ENCODE measurements at regions not wholly inside any gene's neighbourhood (a gene's known extent, or its start where the extent isn't known, plus 50 kb on each side); places are given as distances from the start of the nearest gene placed in this dataset.
"Not testable (repeated sequence)": the region's sequence is repeated elsewhere in the genome, so short reads cannot be mapped to it uniquely, and the experiment has no call there.

DNA sequence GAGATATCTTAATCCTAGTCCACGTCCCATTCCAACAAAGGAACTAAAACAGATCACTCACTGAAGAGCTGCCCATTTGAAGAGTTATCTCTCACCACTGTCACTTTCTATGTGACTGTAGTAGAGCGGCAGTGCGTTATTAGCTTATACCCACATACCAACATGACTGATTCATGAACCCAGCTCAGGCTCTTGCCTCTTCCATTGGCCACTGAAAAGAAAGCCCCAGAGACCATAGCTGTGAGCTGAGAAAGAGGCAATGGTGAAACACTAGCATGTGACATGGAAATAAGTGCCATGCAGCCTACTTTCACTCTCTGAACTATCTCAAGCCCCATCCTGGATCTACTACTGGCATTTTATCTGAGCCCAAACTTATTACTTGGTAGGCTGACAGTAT, 151.7 kb upstream of the MOCS2 start:
- in situ Hi-C loops (cut with MboI) = loop anchor here (25.0 kb wide), 1 partner anchor 976 kb away; no protein-coding TSS in a partner anchor
- H2AFZ ChIP-seq = no peak overlapping the region
- no peaks in the 10 kb centered on the region for H3K9me2 ChIP-seq (ENCODE audit: insufficient read depth)
- H3K79me2 ChIP-seq (ENCODE audit: insufficient read depth) = no peaks in the 10 kb centered on the region
- H3K9me3 ChIP-seq (ENCODE audit: low read depth) = no peaks in the 10 kb centered on the region
- peak; percentile 12 for DNase-seq
- H3K4me1 ChIP-seq (ENCODE audit: insufficient read depth) = peaks cover 19% of the 10 kb centered on the region
- no peak overlapping the region for H3K9ac ChIP-seq
- H4K20me1 ChIP-seq (ENCODE audit: insufficient read depth) = no peaks in the 10 kb centered on the region
- TF ChIP-seq EZH2 (IDR thresholded peaks at IDR 0.05; ENCODE audit: insufficient read depth, poor library complexity, severe bottlenecking) = no peak
- TF ChIP-seq EZH2phosphoT487 (IDR thresholded peaks at IDR 0.05; ENCODE audit: insufficient read depth, low read depth) = no peak
- no peak overlapping the region for H3K4me3 ChIP-seq
- no peaks in the 10 kb centered on the region for H3K27me3 ChIP-seq (replicated peaks; ENCODE audit: insufficient read depth)
- H3K36me3 ChIP-seq (ENCODE audit: low read depth) = no peaks in the 10 kb centered on the region
- H3K27ac ChIP-seq = no peak overlapping the region
- WGBS, 2 experiments (ENCODE audit: low coverage in 1 of 2, low lambda C conversion rate in 2 of 2, missing lambda C conversion rate in 2 of 2) = 68 to 72% methylated on average over 3 of the region's 3 CpGs
- H3F3A ChIP-seq (ENCODE audit: insufficient read depth) = peaks cover 13% of the 10 kb centered on the region; the same call in 1 of the 2 replicates
- no peak overlapping the region for H3K4me2 ChIP-seq (ENCODE audit: unreplicated experiment)

DNA sequence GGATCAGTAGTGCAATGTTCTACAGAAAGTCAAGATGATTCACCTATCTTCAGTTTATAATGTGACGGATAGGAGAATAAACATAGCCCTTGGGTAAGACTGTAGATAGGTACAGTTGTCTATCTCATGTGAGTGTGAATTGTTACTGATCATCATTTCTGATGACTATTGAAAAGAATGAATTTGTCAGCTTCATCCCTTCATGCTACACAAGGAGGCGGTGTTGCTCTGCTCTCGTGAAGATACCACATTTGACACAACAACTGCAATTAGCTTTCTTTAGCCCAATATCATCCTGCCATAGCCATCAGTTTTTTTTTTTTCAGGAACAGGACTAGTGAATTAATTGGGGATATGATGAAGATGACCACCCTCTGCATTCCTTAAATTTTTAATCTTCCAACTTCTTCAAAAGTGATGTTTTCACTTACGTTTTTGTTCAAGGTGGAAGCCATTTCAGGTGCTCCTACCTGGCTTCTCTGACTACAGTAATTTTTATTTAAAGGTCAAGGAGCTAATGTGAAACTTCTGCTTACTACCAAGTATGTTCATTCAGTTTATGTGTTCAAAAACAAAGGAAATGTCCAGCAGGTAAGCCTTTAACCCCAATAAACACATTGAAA, 152.9 kb upstream of the MOCS2 start:
- Histone ChIP-seq H3K9me2 (ENCODE audit: insufficient read depth) (no peaks in the 10 kb centered on the region), H3K27ac (no peak overlapping the region), H3K9ac (no peak overlapping the region), H3K79me2 (ENCODE audit: insufficient read depth) (no peaks in the 10 kb centered on the region), H3K4me1 (ENCODE audit: insufficient read depth) (peaks cover 7% of the 10 kb centered on the region), H4K20me1 (ENCODE audit: insufficient read depth) (no peaks in the 10 kb centered on the region), H3K36me3 (ENCODE audit: low read depth) (no peaks in the 10 kb centered on the region), H3F3A (ENCODE audit: insufficient read depth) (peaks cover 1% of the 10 kb centered on the region; the same call in 1 of the 2 replicates), H3K4me3 (no peak overlapping the region), H3K27me3 (replicated peaks; ENCODE audit: insufficient read depth) (no peaks in the 10 kb centered on the region), H3K9me3 (ENCODE audit: low read depth) (no peaks in the 10 kb centered on the region), H2AFZ (no peak overlapping the region), H3K4me2 (ENCODE audit: unreplicated experiment) (no peak overlapping the region)
- WGBS, 2 experiments (ENCODE audit: low coverage in 1 of 2, low lambda C conversion rate in 2 of 2, missing lambda C conversion rate in 2 of 2) = 81 to 87% methylated on average over 4 of the region's 4 CpGs
- peak; percentile 80 for DNase-seq
- no peak for TF ChIP-seq EZH2phosphoT487 (IDR thresholded peaks at IDR 0.05; ENCODE audit: insufficient read depth, low read depth)
- in situ Hi-C loops (cut with MboI) = loop anchor here (25.0 kb wide), 1 partner anchor 975 kb away; no protein-coding TSS in a partner anchor

GRCh38 chr5:53263151-53263550, 153.6 kb upstream of the MOCS2 start:
- Histone ChIP-seq H3K27ac (no peak overlapping the region), H3K4me1 (ENCODE audit: insufficient read depth) (0 out of 2 replicates have a peak, but pooled peaks cover 5% of the 10 kb centered on the region), H4K20me1 (ENCODE audit: insufficient read depth) (no peaks in the 10 kb centered on the region), H3K79me2 (ENCODE audit: insufficient read depth) (no peaks in the 10 kb centered on the region), H2AFZ (no peak overlapping the region), H3K36me3 (ENCODE audit: low read depth) (no peaks in the 10 kb centered on the region), H3K9me2 (ENCODE audit: insufficient read depth) (no peaks in the 10 kb centered on the region), H3K4me2 (ENCODE audit: unreplicated experiment) (no peak overlapping the region), H3F3A (ENCODE audit: insufficient read depth) (no peaks in the 10 kb centered on the region), H3K9ac (no peak overlapping the region), H3K9me3 (ENCODE audit: low read depth) (no peaks in the 10 kb centered on the region), H3K27me3 (replicated peaks; ENCODE audit: insufficient read depth) (no peaks in the 10 kb centered on the region), H3K4me3 (no peak overlapping the region)
- TF ChIP-seq EZH2phosphoT487 (IDR thresholded peaks at IDR 0.05; ENCODE audit: insufficient read depth, low read depth) (no peak), EZH2 (IDR thresholded peaks at IDR 0.05; ENCODE audit: insufficient read depth, poor library complexity, severe bottlenecking) (no peak)
- 92 to 100% methylated on average over 1 of the region's 1 CpG for WGBS, 2 experiments (ENCODE audit: low coverage in 1 of 2, low lambda C conversion rate in 2 of 2, missing lambda C conversion rate in 2 of 2)
- in situ Hi-C loops (cut with MboI) = loop anchor here (25.0 kb wide), 1 partner anchor 974 kb away; no protein-coding TSS in a partner anchor
- no peak for DNase-seq

DNA sequence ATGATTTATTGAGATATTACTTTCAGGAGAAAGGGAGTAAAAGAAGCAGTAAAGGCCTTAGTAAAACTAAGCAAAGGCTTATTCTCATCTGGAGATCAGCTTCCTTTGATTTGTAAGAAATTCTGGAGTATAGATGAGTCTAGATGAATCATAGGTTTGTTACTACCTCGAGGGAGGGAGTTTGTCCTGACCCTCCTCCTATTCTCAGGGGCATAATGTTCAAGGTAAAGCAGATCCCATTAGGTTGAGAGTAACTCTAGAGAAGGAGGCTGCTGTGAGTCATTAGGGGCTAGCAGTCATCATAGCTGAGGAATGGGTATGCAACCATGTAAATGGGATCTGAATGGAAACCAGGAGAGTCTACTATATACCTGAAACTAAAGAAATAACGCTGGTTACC, 155.5 kb upstream of the MOCS2 start:
- Histone ChIP-seq H3K4me2 (ENCODE audit: unreplicated experiment) (no peak overlapping the region), H3F3A (ENCODE audit: insufficient read depth) (no peaks in the 10 kb centered on the region), H2AFZ (no peak overlapping the region), H3K9ac (no peak overlapping the region), H3K36me3 (ENCODE audit: low read depth) (no peaks in the 10 kb centered on the region), H3K79me2 (ENCODE audit: insufficient read depth) (no peaks in the 10 kb centered on the region), H3K4me3 (no peak overlapping the region), H4K20me1 (ENCODE audit: insufficient read depth) (no peaks in the 10 kb centered on the region), H3K27me3 (replicated peaks; ENCODE audit: insufficient read depth) (no peaks in the 10 kb centered on the region), H3K27ac (no peak overlapping the region), H3K9me2 (ENCODE audit: insufficient read depth) (no peaks in the 10 kb centered on the region), H3K9me3 (ENCODE audit: low read depth) (no peaks in the 10 kb centered on the region), H3K4me1 (ENCODE audit: insufficient read depth) (0 out of 2 replicates have a peak, but pooled peaks cover 5% of the 10 kb centered on the region)
- in situ Hi-C loops (cut with MboI) = loop anchor here (25.0 kb wide), 1 partner anchor 972 kb away; no protein-coding TSS in a partner anchor
- WGBS, 2 experiments (ENCODE audit: low coverage in 1 of 2, low lambda C conversion rate in 2 of 2, missing lambda C conversion rate in 2 of 2) = 87 to 92% methylated on average over 2 of the region's 2 CpGs
- TF ChIP-seq EZH2phosphoT487 (IDR thresholded peaks at IDR 0.05; ENCODE audit: insufficient read depth, low read depth) (no peak), EZH2 (IDR thresholded peaks at IDR 0.05; ENCODE audit: insufficient read depth, poor library complexity, severe bottlenecking) (no peak)
- DNase-seq = no peak

GRCh38 chr5:53268241-53268640, 158.7 kb upstream of the MOCS2 start:
- H3K27ac ChIP-seq; H3K4me3 ChIP-seq; H3K9ac ChIP-seq; H3K4me1 ChIP-seq (ENCODE audit: insufficient read depth); H3K79me2 ChIP-seq (ENCODE audit: insufficient read depth); H3K36me3 ChIP-seq (ENCODE audit: low read depth); H2AFZ ChIP-seq; H3K9me2 ChIP-seq (ENCODE audit: insufficient read depth); H3K27me3 ChIP-seq (replicated peaks; ENCODE audit: insufficient read depth); H3F3A ChIP-seq (ENCODE audit: insufficient read depth); DNase-seq; H4K20me1 ChIP-seq (ENCODE audit: insufficient read depth); H3K4me2 ChIP-seq (ENCODE audit: unreplicated experiment); H3K9me3 ChIP-seq (ENCODE audit: low read depth): not testable (repeated sequence)
- 78 to 85% methylated on average over 7 of the region's 7 CpGs for WGBS, 2 experiments (ENCODE audit: low coverage in 1 of 2, low lambda C conversion rate in 2 of 2, missing lambda C conversion rate in 2 of 2)
- in situ Hi-C loops (cut with MboI) = loop anchor here (25.0 kb wide), 1 partner anchor 969 kb away; no protein-coding TSS in a partner anchor

All from GM23248 (cell line).